ENCODE measurements at regions not wholly inside any gene's neighbourhood (a gene's known extent, or its start where the extent isn't known, plus 50 kb on each side); places are given as distances from the start of the nearest gene placed in this dataset.

GRCh38 chr14:38134416-38135030, 73.2 kb upstream of the SSTR1 start:
- Mint-ChIP-seq H3K4me3 (no peak overlapping the region), H3K27ac (no peak overlapping the region), H3K4me1 (peaks cover 18% of the 10 kb centered on the region), H3K27me3 (ENCODE audit: low read depth) (no peaks in the 10 kb centered on the region; the same call in 1 of the 2 replicates), H3K36me3 (no peaks in the 10 kb centered on the region), H3K9me3 (no peaks in the 10 kb centered on the region)
- ChIA-PET CTCF (no interaction called here), POLR2A (no interaction called here)
- DNase-seq (ENCODE audit: low spot score), result no peak
- ATAC-seq, result no peak
- TF ChIP-seq TEAD1 (CRISPR knock-in tag; IDR thresholded peaks at IDR 0.05) (no peak), GABPB1 (CRISPR knock-in tag; IDR thresholded peaks at IDR 0.05) (no peak), HMGXB4 (CRISPR knock-in tag; IDR thresholded peaks at IDR 0.05) (no peak), ZBTB21 (CRISPR knock-in tag; IDR thresholded peaks at IDR 0.05; ENCODE audit: borderline replicate concordance) (no peak), ZNF121 (CRISPR knock-in tag; IDR thresholded peaks at IDR 0.05) (no peak), JAZF1 (CRISPR knock-in tag; IDR thresholded peaks at IDR 0.05) (no peak), ZNF671 (CRISPR knock-in tag; IDR thresholded peaks at IDR 0.05) (no peak), USF1 (CRISPR knock-in tag; IDR thresholded peaks at IDR 0.05) (no peak), IRF1 (CRISPR knock-in tag; IDR thresholded peaks at IDR 0.05) (no peak), ERG (CRISPR knock-in tag; IDR thresholded peaks at IDR 0.05) (no peak), ZNF416 (CRISPR knock-in tag; IDR thresholded peaks at IDR 0.05) (no peak), FOXP4 (CRISPR knock-in tag; IDR thresholded peaks at IDR 0.05) (no peak), E2F1 (CRISPR knock-in tag; IDR thresholded peaks at IDR 0.05) (no peak), HMGA2 (CRISPR knock-in tag; IDR thresholded peaks at IDR 0.05) (no peak), SMAD3 (CRISPR knock-in tag; IDR thresholded peaks at IDR 0.05; ENCODE audit: borderline replicate concordance) (no peak), CBFB (CRISPR knock-in tag; IDR thresholded peaks at IDR 0.05; ENCODE audit: low read depth) (no peak), GTF2I (CRISPR knock-in tag; conservative IDR thresholded peaks at IDR 0.05) (no peak), ZNF425 (CRISPR knock-in tag; conservative IDR thresholded peaks at IDR 0.05) (no peak), ZNF317 (CRISPR knock-in tag; IDR thresholded peaks at IDR 0.05; ENCODE audit: borderline replicate concordance, low read depth) (no peak)

Measured in WTC11 (cell line).